OCI-LY7 (cell line): ENCODE measurements at regions not wholly inside any gene's neighbourhood (a gene's known extent, or its start where the extent isn't known, plus 50 kb on each side); places are given as distances from the start of the nearest gene placed in this dataset.

Source experiments
- BruUV-seq: library from RNA; stranded (reverse); fragments of 400-500 nt; replicated peaks from 2 replicates; lab custom pipeline; 2021; lab: Mats Ljungman, UMichigan
- CTCF ChIA-PET: fragments of 300-600 bp; sonication (Branson Sonifier 250); formaldehyde crosslinking; loops from one replicate; lab custom pipeline; 2022; ENCODE audit warnings: antibody characterized with exemption; ENCODE audit not compliant: unreplicated experiment; lab: Charles Lee
- POLR2A ChIA-PET: fragments of 300-600 bp; sonication (Branson Sonifier 250); formaldehyde crosslinking; loops from one replicate; lab custom pipeline; 2022; ENCODE audit warnings: antibody characterized with exemption; lab: Charles Lee
- DNase-seq: peaks from one replicate; pipeline ENCODE4 v3.0.0-alpha.2; 2015; ENCODE audit warnings: low spot score
- H2AFZ ChIP-seq: fragments of 200-600 bp; sonication (generic), shearing (Covaris generic); 2 replicates; pipeline ENCODE4 v1.6.1; 2014; ENCODE audit warnings: mild to moderate bottlenecking, antibody characterized with exemption, low read length, moderate library complexity
- H3K27ac ChIP-seq: fragments of 200-600 bp; sonication (generic); 2 replicates; pipeline ENCODE4 v1.5.1; 2014; ENCODE audit warnings: mixed run types, low read depth, mild to moderate bottlenecking, moderate library complexity, low read length, inconsistent platforms; ENCODE audit not compliant: poor library complexity, severe bottlenecking
- H3K36me3 ChIP-seq: fragments of 200-600 bp; sonication (generic); 2 replicates; pipeline ENCODE4 v1.6.1; 2014; ENCODE audit warnings: mild to moderate bottlenecking, antibody characterized with exemption, low read length, moderate library complexity, mixed read lengths; ENCODE audit not compliant: insufficient read depth
- H3K4me1 ChIP-seq: fragments of 200-600 bp; sonication (generic); 2 replicates; pipeline ENCODE4 v1.5.1; 2014; ENCODE audit warnings: mild to moderate bottlenecking, low read length; ENCODE audit not compliant: insufficient read depth, poor library complexity, severe bottlenecking
- H3K4me2 ChIP-seq: fragments of 200-600 bp; sonication (generic); 2 replicates; pipeline ENCODE4 v1.6.1; 2014; ENCODE audit warnings: mild to moderate bottlenecking, low read length
- H3K4me3 ChIP-seq: fragments of 200-600 bp; sonication (generic); 2 replicates; pipeline ENCODE4 v1.5.1; 2014; ENCODE audit warnings: mild to moderate bottlenecking, low read depth, low read length; ENCODE audit not compliant: poor library complexity, severe bottlenecking
- H3K79me2 ChIP-seq: fragments of 200-600 bp; sonication (generic); 2 replicates; pipeline ENCODE4 v1.6.1; 2016; ENCODE audit warnings: low read depth, mild to moderate bottlenecking, low read length, moderate library complexity, mixed read lengths; ENCODE audit not compliant: insufficient read depth
- H3K9me2 ChIP-seq: fragments of 200-600 bp; sonication (generic); 2 replicates; pipeline ENCODE4 v1.6.1; 2016; ENCODE audit warnings: mild to moderate bottlenecking, low read length, mixed read lengths; ENCODE audit not compliant: insufficient read depth
- H3K9me3 ChIP-seq: fragments of 200-600 bp; sonication (generic); 2 replicates; pipeline ENCODE4 v1.6.1; 2014; ENCODE audit warnings: mild to moderate bottlenecking, mixed run types, low read length, mixed read lengths
- H4K20me1 ChIP-seq: fragments of 200-600 bp; sonication (generic); 2 replicates; pipeline ENCODE4 v1.6.1; 2014; ENCODE audit warnings: mild to moderate bottlenecking, antibody characterized with exemption, low read length, moderate library complexity, mixed read lengths; ENCODE audit not compliant: insufficient read depth
- CTCF ChIP-seq: fragments of 200-600 bp; sonication (generic); conservative IDR thresholded peaks from 2 replicates; pipeline ENCODE4 v1.5.1; 2014; ENCODE audit warnings: mild to moderate bottlenecking, antibody characterized with exemption, low read length, moderate library complexity, mixed read lengths
- EZH2phosphoT487 ChIP-seq: fragments of 200-600 bp; sonication (generic); IDR thresholded peaks from 2 replicates; pipeline ENCODE4 v1.6.1; 2018; ENCODE audit warnings: low read depth, borderline replicate concordance, mild to moderate bottlenecking, mixed run types, antibody characterized with exemption, low read length, moderate library complexity, mixed read lengths
- intact Hi-C: fragments of 100-400 bp; cut with micrococcal nuclease; formaldehyde crosslinking; loops from one replicate; pipeline ENCODE4 v1.10.0; 2022; ENCODE audit not compliant: unreplicated experiment

- H4K20me1 ChIP-seq = no peaks in the 10 kb centered on the region
- ChIA-PET POLR2A (no interaction called here), CTCF (no interaction called here)
- DNase-seq = no peak
- no peak overlapping the region for H2AFZ ChIP-seq
- H3K79me2 ChIP-seq = no peaks in the 10 kb centered on the region
- no peak overlapping the region for H3K4me3 ChIP-seq
- no peak for TF ChIP-seq EZH2phosphoT487
- no peak for TF ChIP-seq CTCF
- H3K9me2 ChIP-seq = no peaks in the 10 kb centered on the region
- BruUV-seq = no TSS peak
- H3K36me3 ChIP-seq = no peaks in the 10 kb centered on the region
- intact Hi-C loops = no loop called here
- H3K27ac ChIP-seq = no peak overlapping the region
- no peak overlapping the region for H3K4me2 ChIP-seq
- H3K4me1 ChIP-seq = no peaks in the 10 kb centered on the region
- H3K9me3 ChIP-seq = no peaks in the 10 kb centered on the region
Measured at GRCh38 chr4:138868562-138868961, 147.0 kb upstream of the NOCT start.

GRCh38 chr4:138867404-138867803 lies 148.2 kb upstream of the NOCT start:
- ChIA-PET POLR2A (no interaction called here), CTCF (no interaction called here)
- H3K36me3 ChIP-seq = no peaks in the 10 kb centered on the region
- no peaks in the 10 kb centered on the region for H3K79me2 ChIP-seq
- no peak overlapping the region for H3K27ac ChIP-seq
- H3K4me3 ChIP-seq = no peak overlapping the region
- no TSS peak for BruUV-seq
- H3K9me3 ChIP-seq = no peaks in the 10 kb centered on the region
- DNase-seq = no peak
- H3K4me1 ChIP-seq = no peaks in the 10 kb centered on the region
- H4K20me1 ChIP-seq = no peaks in the 10 kb centered on the region
- intact Hi-C loops = no loop called here
- no peak overlapping the region for H2AFZ ChIP-seq
- no peak overlapping the region for H3K4me2 ChIP-seq
- H3K9me2 ChIP-seq = no peaks in the 10 kb centered on the region
- no peak for TF ChIP-seq EZH2phosphoT487
- TF ChIP-seq CTCF = no peak

- BruUV-seq = no TSS peak
- no peak overlapping the region for H2AFZ ChIP-seq
- TF ChIP-seq CTCF (no peak), EZH2phosphoT487 (no peak)
- H3K9me2 ChIP-seq = no peaks in the 10 kb centered on the region
- CTCF ChIA-PET = no interaction called here
- H3K4me2 ChIP-seq = no peak overlapping the region
- no peaks in the 10 kb centered on the region for H3K79me2 ChIP-seq
- no peaks in the 10 kb centered on the region for H3K36me3 ChIP-seq
- no peaks in the 10 kb centered on the region for H4K20me1 ChIP-seq
- intact Hi-C loops = no loop called here
- H3K4me3 ChIP-seq = no peak overlapping the region
- no peaks in the 10 kb centered on the region for H3K9me3 ChIP-seq
- H3K27ac ChIP-seq = no peak overlapping the region
- H3K4me1 ChIP-seq = no peaks in the 10 kb centered on the region
- POLR2A ChIA-PET = no interaction called here
- DNase-seq = no peak
Measured at GRCh38 chr4:138866314-138866713, 149.3 kb upstream of the NOCT start.
